Neural crest cell (in vitro differentiated cells): ENCODE measurements at regions not wholly inside any gene's neighbourhood (a gene's known extent, or its start where the extent isn't known, plus 50 kb on each side); places are given as distances from the start of the nearest gene placed in this dataset.

Experiments
- DNase-seq: peaks from one replicate; pipeline ENCODE4 v3.0.0; 2021; ENCODE audit warnings: low read depth, mixed read lengths, low spot score
- H3K27ac Mint-ChIP-seq: one replicate; pipeline ENCODE4 v1.8.0; 2021; ENCODE audit warnings: mild to moderate bottlenecking, mixed read lengths; ENCODE audit not compliant: unreplicated experiment
- H3K27me3 Mint-ChIP-seq: 2 replicates; pipeline ENCODE4 v1.8.0; 2021; ENCODE audit warnings: low read depth, mild to moderate bottlenecking, mixed read lengths
- H3K36me3 Mint-ChIP-seq: 2 replicates; pipeline ENCODE4 v1.8.0; 2021; ENCODE audit warnings: low read depth, mild to moderate bottlenecking, mixed read lengths
- H3K4me1 Mint-ChIP-seq: 2 replicates; pipeline ENCODE4 v1.8.0; 2021; ENCODE audit warnings: mixed read lengths
- H3K4me3 Mint-ChIP-seq: one replicate; pipeline ENCODE4 v1.8.0; 2021; ENCODE audit warnings: mild to moderate bottlenecking, mixed read lengths
- H3K9me3 Mint-ChIP-seq: 2 replicates; pipeline ENCODE4 v1.8.0; 2021; ENCODE audit warnings: mixed read lengths
- CTCF ChIP-seq: fragments of 200-600 bp; sonication (generic); conservative IDR thresholded peaks from 2 replicates; pipeline ENCODE4 v1.5.0; 2021; ENCODE audit warnings: antibody characterized with exemption, mild to moderate bottlenecking
- microRNA-seq: library from miRNA; unstranded; fragments of <30 nt; microRNA quantifications from one replicate; pipeline ENCODE4, GENCODE V29; 2020

- Mint-ChIP-seq H3K9me3 (peaks cover 15% of the 10 kb centered on the region), H3K27ac (no peak overlapping the region), H3K27me3 (no peaks in the 10 kb centered on the region), H3K36me3 (peaks cover 27% of the 10 kb centered on the region), H3K4me1 (no peaks in the 10 kb centered on the region), H3K4me3 (no peak overlapping the region)
- no peak for TF ChIP-seq CTCF
- DNase-seq = no peak
Measured at GRCh38 chr9:94199776-94200175, 59.3 kb upstream of the ZNF169 start.

GRCh38 chr9:94204174-94204573 is 54.9 kb upstream of the ZNF169 start:
- no peak overlapping the region for H3K4me3 Mint-ChIP-seq
- no peak for TF ChIP-seq CTCF
- H3K36me3 Mint-ChIP-seq = peaks cover 18% of the 10 kb centered on the region
- H3K9me3 Mint-ChIP-seq = peaks cover 13% of the 10 kb centered on the region
- no peaks in the 10 kb centered on the region for H3K4me1 Mint-ChIP-seq
- H3K27me3 Mint-ChIP-seq = no peaks in the 10 kb centered on the region
- H3K27ac Mint-ChIP-seq = no peak overlapping the region
- DNase-seq = no peak

GRCh38 chr9:94207781-94208180 is 51.3 kb upstream of the ZNF169 start:
- H3K9me3 Mint-ChIP-seq = peaks cover 13% of the 10 kb centered on the region
- no peak for DNase-seq
- TF ChIP-seq CTCF = no peak
- H3K4me3 Mint-ChIP-seq = no peak overlapping the region
- H3K27ac Mint-ChIP-seq = no peak overlapping the region
- H3K36me3 Mint-ChIP-seq = peaks cover 6% of the 10 kb centered on the region
- no peaks in the 10 kb centered on the region for H3K4me1 Mint-ChIP-seq
- no peaks in the 10 kb centered on the region for H3K27me3 Mint-ChIP-seq

Small RNA genes in the stretch of these regions (microRNA-seq; reads per million reads assigned to microRNA genes)
- gene MIRLET7A1 = 14.2 reads per million, percentile 29 among the genes with 10 or more reads in this experiment
- gene MIRLET7D = 55.7 reads per million, percentile 52 among the genes with 10 or more reads in this experiment
- gene MIRLET7F1 = 6.5 reads per million, percentile 5 among the genes with 10 or more reads in this experiment
